D721Med (cell line): ENCODE measurements at regions not wholly inside any gene's neighbourhood (a gene's known extent, or its start where the extent isn't known, plus 50 kb on each side); places are given as distances from the start of the nearest gene placed in this dataset.

ENCODE experiments used
- DNase-seq: peaks from one replicate; pipeline ENCODE4 v3.0.0; 2011; ENCODE audit warnings: low spot score; ENCODE audit not compliant: insufficient read length
- FAIRE-seq: peaks from 2 replicates; lab custom pipeline; 2011; peaks lifted over from hg19 to GRCh38; lab: Jason Lieb, UNC
- CTCF ChIP-seq: IDR thresholded peaks from 2 replicates; pipeline ENCODE4 v1.5.1; 2012; ENCODE audit warnings: mild to moderate bottlenecking, control low read depth; ENCODE audit not compliant: insufficient read depth; ENCODE audit errors: missing control alignments

GRCh38 chr4:24705016-24705753 is 90.2 kb upstream of the SOD3 start:
- DNase-seq (no peak), FAIRE-seq (no peak)
- no peak for TF ChIP-seq CTCF

- TF ChIP-seq CTCF, result no peak
- no peak for DNase-seq
- FAIRE-seq, result no peak
Measured at GRCh38 chr4:24713604-24714003, 81.8 kb upstream of the SOD3 start.

- no peak for TF ChIP-seq CTCF
- FAIRE-seq (no peak), DNase-seq (no peak)
Measured at GRCh38 chr4:24719615-24720014, 75.8 kb upstream of the SOD3 start.

GRCh38 chr4:24720436-24720835 is 74.9 kb upstream of the SOD3 start:
- DNase-seq, result no peak

GRCh38 chr4:24720979-24721378 is 74.4 kb upstream of the SOD3 start:
- FAIRE-seq, result no peak

More at GRCh38 chr4:24720436-24720835, 74.9 kb upstream of the SOD3 start:
- FAIRE-seq, result no peak
- TF ChIP-seq CTCF, result no peak

GRCh38 chr4:24722026-24722568 is 73.3 kb upstream of the SOD3 start:
- DNase-seq (no peak), FAIRE-seq (no peak)
- TF ChIP-seq CTCF, result no peak

More at GRCh38 chr4:24720979-24721378, 74.4 kb upstream of the SOD3 start:
- no peak for TF ChIP-seq CTCF
- no peak for DNase-seq
